ENCODE measurements at regions not wholly inside any gene's neighbourhood (a gene's known extent, or its start where the extent isn't known, plus 50 kb on each side); places are given as distances from the start of the nearest gene placed in this dataset.

- H3K27ac ChIP-seq (ENCODE audit: low read depth in 1 of 2, low read length in 2 of 2), result no peak overlapping the region
- no peak overlapping the region for H3K9ac ChIP-seq (ENCODE audit: low read depth in 1 of 2, low read length in 2 of 2)
- TF ChIP-seq MAX (IDR thresholded peaks at IDR 0.05), result no peak
- TF ChIP-seq JUND (IDR thresholded peaks at IDR 0.05), result no peak
- TF ChIP-seq FOXA1 (IDR thresholded peaks at IDR 0.05), result no peak
- TF ChIP-seq YY1 (IDR thresholded peaks at IDR 0.05), result no peak
- no peak for TF ChIP-seq SP1 (IDR thresholded peaks at IDR 0.05)
- no peak for TF ChIP-seq TAF1 (conservative IDR thresholded peaks at IDR 0.05)
- no peak for TF ChIP-seq RAD21 (IDR thresholded peaks at IDR 0.05)
- no peak for TF ChIP-seq HNF4G (IDR thresholded peaks at IDR 0.05)
- no peak for TF ChIP-seq REST (IDR thresholded peaks at IDR 0.05)
- no peak for TF ChIP-seq ZBTB33 (IDR thresholded peaks at IDR 0.05)
- no peak for TF ChIP-seq CTCF (IDR thresholded peaks at IDR 0.05; ENCODE audit: low read depth, low read length, missing input control)
- TF ChIP-seq HNF4A (conservative IDR thresholded peaks at IDR 0.05), result no peak
- no peak for TF ChIP-seq RXRA (IDR thresholded peaks at IDR 0.05)
- no peak for TF ChIP-seq GABPA (IDR thresholded peaks at IDR 0.05 in 1 of 2, conservative IDR thresholded peaks at IDR 0.05 in 1 of 2)
- H3K4me3 ChIP-seq (ENCODE audit: low read depth in 1 of 3, low read length in 3 of 3), result no peak overlapping the region
- H3K36me3 ChIP-seq (ENCODE audit: control insufficient read depth in 4 of 4, insufficient read depth in 3 of 4, low read depth in 1 of 4, low read length in 3 of 4), result no peaks in the 10 kb centered on the region
- H3K4me1 ChIP-seq (ENCODE audit: control insufficient read depth in 4 of 4, insufficient read depth in 4 of 4, low read length in 3 of 4), result no peaks in the 10 kb centered on the region
- no peak for DNase-seq (ENCODE audit: low spot score)
- WGBS, result 79% methylated on average over 10 of the region's 10 CpGs
- H3K27me3 ChIP-seq (ENCODE audit: control insufficient read depth in 4 of 4, insufficient read depth in 4 of 4, low read length in 3 of 4), result no peaks in the 10 kb centered on the region
- H3K9me3 ChIP-seq (ENCODE audit: control insufficient read depth in 4 of 4, low read length in 3 of 4), result no peaks in the 10 kb centered on the region
These were observed 57.8 kb upstream of the GPR45 start for GRCh38 chr2:105183555-105184323.

GRCh38 chr2:105184420-105184819 is 57.1 kb upstream of the GPR45 start:
- H3K27me3 ChIP-seq (ENCODE audit: control insufficient read depth in 4 of 4, insufficient read depth in 4 of 4, low read length in 3 of 4), result no peaks in the 10 kb centered on the region
- H3K4me3 ChIP-seq (ENCODE audit: low read depth in 1 of 3, low read length in 3 of 3), result no peak overlapping the region
- H3K4me1 ChIP-seq (ENCODE audit: control insufficient read depth in 4 of 4, insufficient read depth in 4 of 4, low read length in 3 of 4), result no peaks in the 10 kb centered on the region
- H3K27ac ChIP-seq (ENCODE audit: low read depth in 1 of 2, low read length in 2 of 2), result no peak overlapping the region
- no peak overlapping the region for H3K9ac ChIP-seq (ENCODE audit: low read depth in 1 of 2, low read length in 2 of 2)
- no peaks in the 10 kb centered on the region for H3K9me3 ChIP-seq (ENCODE audit: control insufficient read depth in 4 of 4, low read length in 3 of 4)
- H3K36me3 ChIP-seq (ENCODE audit: control insufficient read depth in 4 of 4, insufficient read depth in 3 of 4, low read depth in 1 of 4, low read length in 3 of 4), result no peaks in the 10 kb centered on the region
- 60% methylated on average over 8 of the region's 8 CpGs for WGBS
- no peak for DNase-seq (ENCODE audit: low spot score)
- TF ChIP-seq HNF4G (IDR thresholded peaks at IDR 0.05) (no peak), EGR1 (IDR thresholded peaks at IDR 0.05; ENCODE audit: low read depth in 2 of 2) (no peak), GABPA (IDR thresholded peaks at IDR 0.05 in 1 of 2, conservative IDR thresholded peaks at IDR 0.05 in 1 of 2) (no peak), TAF1 (conservative IDR thresholded peaks at IDR 0.05) (no peak), CTCF (IDR thresholded peaks at IDR 0.05; ENCODE audit: low read depth, low read length, missing input control) (no peak), SP1 (IDR thresholded peaks at IDR 0.05) (no peak), JUND (IDR thresholded peaks at IDR 0.05) (no peak), HNF4A (conservative IDR thresholded peaks at IDR 0.05) (no peak), FOXA2 (IDR thresholded peaks at IDR 0.05) (no peak), ATF3 (IDR thresholded peaks at IDR 0.05) (no peak), ZBTB33 (IDR thresholded peaks at IDR 0.05) (no peak), NR2F2 (IDR thresholded peaks at IDR 0.05) (no peak), MAX (IDR thresholded peaks at IDR 0.05) (no peak), YY1 (IDR thresholded peaks at IDR 0.05) (no peak), RXRA (IDR thresholded peaks at IDR 0.05) (no peak)

All from liver (tissue), 8 donors.